ENCODE measurements at regions not wholly inside any gene's neighbourhood (a gene's known extent, or its start where the extent isn't known, plus 50 kb on each side); places are given as distances from the start of the nearest gene placed in this dataset.

DNA sequence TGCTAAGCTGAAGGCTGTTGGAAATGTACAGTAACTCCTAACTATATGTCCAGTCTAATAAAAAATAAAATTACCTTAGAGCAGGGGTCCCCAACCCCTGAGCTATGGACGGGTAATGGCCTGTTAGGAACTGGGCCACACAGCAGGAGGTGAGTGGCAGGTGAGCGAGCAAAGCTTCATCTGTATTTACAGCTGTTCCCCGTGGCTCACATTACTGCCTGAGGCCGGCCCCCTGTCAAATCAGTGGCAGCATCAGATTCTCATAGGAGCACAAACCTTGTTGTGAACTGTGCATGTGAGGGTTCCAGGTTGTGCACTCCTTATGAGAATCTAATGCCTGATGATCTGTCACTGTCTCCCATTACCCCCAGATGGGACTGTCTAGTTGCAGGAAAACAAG lies 73.1 kb upstream of the CXCR4 start:
- TF ChIP-seq, protein P1, sequence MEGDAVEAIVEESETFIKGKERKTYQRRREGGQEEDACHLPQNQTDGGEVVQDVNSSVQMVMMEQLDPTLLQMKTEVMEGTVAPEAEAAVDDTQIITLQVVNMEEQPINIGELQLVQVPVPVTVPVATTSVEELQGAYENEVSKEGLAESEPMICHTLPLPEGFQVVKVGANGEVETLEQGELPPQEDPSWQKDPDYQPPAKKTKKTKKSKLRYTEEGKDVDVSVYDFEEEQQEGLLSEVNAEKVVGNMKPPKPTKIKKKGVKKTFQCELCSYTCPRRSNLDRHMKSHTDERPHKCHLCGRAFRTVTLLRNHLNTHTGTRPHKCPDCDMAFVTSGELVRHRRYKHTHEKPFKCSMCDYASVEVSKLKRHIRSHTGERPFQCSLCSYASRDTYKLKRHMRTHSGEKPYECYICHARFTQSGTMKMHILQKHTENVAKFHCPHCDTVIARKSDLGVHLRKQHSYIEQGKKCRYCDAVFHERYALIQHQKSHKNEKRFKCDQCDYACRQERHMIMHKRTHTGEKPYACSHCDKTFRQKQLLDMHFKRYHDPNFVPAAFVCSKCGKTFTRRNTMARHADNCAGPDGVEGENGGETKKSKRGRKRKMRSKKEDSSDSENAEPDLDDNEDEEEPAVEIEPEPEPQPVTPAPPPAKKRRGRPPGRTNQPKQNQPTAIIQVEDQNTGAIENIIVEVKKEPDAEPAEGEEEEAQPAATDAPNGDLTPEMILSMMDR (IDR thresholded peaks at IDR 0.05; ENCODE audit: partially characterized antibody, unreplicated experiment) = no peak
- H3K4me3 Mint-ChIP-seq (ENCODE audit: unreplicated experiment) = no peak overlapping the region
- peaks cover 6% of the 10 kb centered on the region for H3K36me3 Mint-ChIP-seq (ENCODE audit: unreplicated experiment)
- no peaks in the 10 kb centered on the region for H3K9me3 Mint-ChIP-seq (ENCODE audit: unreplicated experiment)
- H3K27ac Mint-ChIP-seq (ENCODE audit: unreplicated experiment) = no peak overlapping the region
- H3K27me3 Mint-ChIP-seq (ENCODE audit: unreplicated experiment) = peaks cover 3% of the 10 kb centered on the region
- H3K4me1 Mint-ChIP-seq (ENCODE audit: low read depth, unreplicated experiment) = no peaks in the 10 kb centered on the region
- DNase-seq = no peak

DNA sequence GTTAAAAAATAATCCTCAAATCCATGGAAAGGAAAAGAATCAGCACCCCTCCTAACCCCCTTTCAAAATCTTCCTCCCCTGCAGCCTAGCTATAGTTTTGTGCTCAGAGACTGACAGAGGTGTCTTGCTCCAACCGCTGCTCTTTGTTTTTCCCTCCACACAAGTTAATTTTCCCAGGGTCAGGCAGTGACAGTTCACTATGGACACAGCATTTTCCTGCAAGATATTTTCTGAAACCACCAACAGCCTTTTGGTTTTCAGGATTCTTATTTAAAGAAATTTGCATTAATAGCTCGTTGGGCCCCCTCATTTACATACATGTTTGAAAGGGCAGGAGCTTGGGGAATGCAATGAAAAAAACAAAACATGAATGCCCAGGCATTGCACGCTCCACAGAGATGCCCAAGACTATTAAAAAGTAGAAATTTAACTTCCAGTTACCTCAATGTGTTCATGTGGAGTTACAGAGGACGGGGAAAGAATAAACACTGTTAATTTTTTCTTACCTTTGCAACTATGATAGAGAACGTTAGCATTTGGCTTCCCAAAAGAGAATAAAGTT lies 71.4 kb upstream of the CXCR4 start:
- H3K9me3 Mint-ChIP-seq (ENCODE audit: unreplicated experiment) = no peaks in the 10 kb centered on the region
- no peak overlapping the region for H3K4me3 Mint-ChIP-seq (ENCODE audit: unreplicated experiment)
- H3K27me3 Mint-ChIP-seq (ENCODE audit: unreplicated experiment) = peaks cover 3% of the 10 kb centered on the region
- H3K36me3 Mint-ChIP-seq (ENCODE audit: unreplicated experiment) = peaks cover 6% of the 10 kb centered on the region
- no peak for DNase-seq
- no peaks in the 10 kb centered on the region for H3K4me1 Mint-ChIP-seq (ENCODE audit: low read depth, unreplicated experiment)
- H3K27ac Mint-ChIP-seq (ENCODE audit: unreplicated experiment) = no peak overlapping the region
- TF ChIP-seq, protein P1 (IDR thresholded peaks at IDR 0.05; ENCODE audit: partially characterized antibody, unreplicated experiment) = no peak

DNA sequence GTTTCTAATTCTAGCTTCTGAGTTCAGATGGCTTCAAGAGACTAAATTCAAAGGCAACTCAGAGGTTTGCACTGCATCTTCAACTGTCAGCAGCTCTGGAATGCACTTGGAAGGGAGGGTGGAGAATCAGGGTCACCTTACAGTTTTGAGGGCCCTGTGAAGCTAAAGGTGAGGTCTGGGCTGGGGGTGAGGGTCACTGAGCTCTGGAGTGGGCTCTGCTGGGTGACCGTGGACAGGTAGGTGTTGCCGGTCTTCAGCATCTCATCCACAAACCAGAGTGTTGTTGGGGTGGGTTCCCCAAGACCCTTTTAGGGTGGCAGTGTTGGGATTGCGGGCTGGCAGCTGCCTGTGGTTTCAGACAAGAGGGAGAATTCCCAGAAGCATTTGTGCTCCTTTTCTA lies 70.1 kb upstream of the CXCR4 start:
- TF ChIP-seq, protein P1 (IDR thresholded peaks at IDR 0.05; ENCODE audit: partially characterized antibody, unreplicated experiment) = no peak
- Mint-ChIP-seq H3K9me3 (ENCODE audit: unreplicated experiment) (peaks cover 2% of the 10 kb centered on the region), H3K4me1 (ENCODE audit: low read depth, unreplicated experiment) (no peaks in the 10 kb centered on the region), H3K4me3 (ENCODE audit: unreplicated experiment) (no peak overlapping the region), H3K27ac (ENCODE audit: unreplicated experiment) (no peak overlapping the region), H3K27me3 (ENCODE audit: unreplicated experiment) (peaks cover 2% of the 10 kb centered on the region), H3K36me3 (ENCODE audit: unreplicated experiment) (peaks cover 2% of the 10 kb centered on the region)
- DNase-seq = no peak

DNA sequence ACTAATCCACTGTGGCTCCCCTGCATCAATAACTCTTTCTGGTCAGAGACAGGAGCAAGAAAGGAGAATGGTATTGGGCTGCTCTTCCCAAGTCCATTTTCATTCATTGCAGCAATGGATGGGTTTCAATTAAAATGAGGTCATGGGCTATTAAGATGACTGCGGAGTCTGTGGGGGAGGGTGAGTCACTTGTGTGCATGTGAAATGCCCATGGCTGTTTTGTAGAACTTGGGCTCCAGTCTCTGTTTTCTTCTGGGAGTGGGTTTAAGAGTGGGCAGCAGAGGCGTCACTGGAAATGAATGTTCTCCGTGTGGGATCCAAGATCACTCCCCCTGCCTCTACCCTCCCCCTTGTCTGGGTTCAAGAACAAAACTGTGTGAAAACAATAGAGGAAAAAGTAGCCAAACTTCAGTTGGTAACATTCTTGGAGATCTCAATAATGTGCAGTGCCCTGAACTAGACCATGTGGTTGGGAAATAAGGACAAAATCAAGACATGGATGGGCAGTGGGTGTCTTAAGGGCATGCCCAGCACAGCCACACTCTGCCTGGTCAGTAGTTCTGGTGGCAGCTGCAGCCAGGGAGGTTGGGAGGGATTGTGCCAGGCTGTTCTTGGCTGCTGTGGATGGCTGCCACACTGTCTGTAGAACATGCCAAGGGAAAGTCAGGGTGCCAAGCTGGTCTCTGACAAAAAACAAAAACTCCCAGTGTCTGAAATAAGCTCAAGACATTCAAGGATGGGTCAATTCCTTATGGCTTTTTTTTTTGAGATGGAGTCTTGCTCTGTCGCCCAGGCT lies 68.2 kb upstream of the CXCR4 start:
- no peak overlapping the region for H3K27ac Mint-ChIP-seq (ENCODE audit: unreplicated experiment)
- DNase-seq = no peak
- TF ChIP-seq, protein P1 (IDR thresholded peaks at IDR 0.05; ENCODE audit: partially characterized antibody, unreplicated experiment) = no peak
- peaks cover 2% of the 10 kb centered on the region for H3K9me3 Mint-ChIP-seq (ENCODE audit: unreplicated experiment)
- no peaks in the 10 kb centered on the region for H3K27me3 Mint-ChIP-seq (ENCODE audit: unreplicated experiment)
- no peaks in the 10 kb centered on the region for H3K36me3 Mint-ChIP-seq (ENCODE audit: unreplicated experiment)
- no peak overlapping the region for H3K4me3 Mint-ChIP-seq (ENCODE audit: unreplicated experiment)
- no peaks in the 10 kb centered on the region for H3K4me1 Mint-ChIP-seq (ENCODE audit: low read depth, unreplicated experiment)

DNA sequence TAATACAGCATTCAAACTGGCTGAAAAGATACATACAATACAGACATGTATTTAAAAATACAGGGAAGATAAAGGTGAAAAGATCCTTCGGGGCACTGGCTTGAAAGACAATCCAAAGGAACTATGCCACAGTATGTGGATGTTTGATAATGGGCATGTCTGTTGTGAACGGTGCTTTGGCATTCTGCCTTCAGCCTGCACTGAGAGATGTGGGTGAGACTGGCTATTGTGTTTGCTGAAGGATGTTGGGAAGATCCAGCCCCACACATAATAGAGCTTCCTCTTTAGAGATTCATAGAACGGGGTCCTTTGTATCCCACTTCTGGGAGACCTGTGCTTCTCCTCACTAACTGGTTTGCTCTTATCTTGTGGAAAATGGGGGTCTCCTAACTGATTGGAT lies 65.1 kb upstream of the CXCR4 start:
- no peak overlapping the region for H3K27ac Mint-ChIP-seq (ENCODE audit: unreplicated experiment)
- H3K4me1 Mint-ChIP-seq (ENCODE audit: low read depth, unreplicated experiment) = no peaks in the 10 kb centered on the region
- no peaks in the 10 kb centered on the region for H3K27me3 Mint-ChIP-seq (ENCODE audit: unreplicated experiment)
- no peak overlapping the region for H3K4me3 Mint-ChIP-seq (ENCODE audit: unreplicated experiment)
- TF ChIP-seq, protein P1 (IDR thresholded peaks at IDR 0.05; ENCODE audit: partially characterized antibody, unreplicated experiment) = no peak
- H3K9me3 Mint-ChIP-seq (ENCODE audit: unreplicated experiment) = peaks cover 2% of the 10 kb centered on the region
- H3K36me3 Mint-ChIP-seq (ENCODE audit: unreplicated experiment) = no peaks in the 10 kb centered on the region
- no peak for DNase-seq
